Left ventricle myocardium superior (tissue), 1 donor: ENCODE measurements at regions not wholly inside any gene's neighbourhood (a gene's known extent, or its start where the extent isn't known, plus 50 kb on each side); places are given as distances from the start of the nearest gene placed in this dataset.
"Not testable (repeated sequence)": the region's sequence is repeated elsewhere in the genome, so short reads cannot be mapped to it uniquely, and the experiment has no call there.

Source experiments
- ATAC-seq: fragments of 200-7000 bp; cut with Tn5 transposase; one replicate; pipeline ENCODE4 v1.9.1; 2020; ENCODE audit warnings: mild to moderate bottlenecking, moderate library complexity
- DNase-seq: peaks from one replicate; pipeline ENCODE4 v3.0.0-alpha.2; 2020
- intact Hi-C: fragments of 100-400 bp; cut with micrococcal nuclease; formaldehyde crosslinking; loops from one replicate; pipeline ENCODE4 v1.11.0; 2022
- donor health status: DM: no; HTN: yes; CAD: no; lungs with severe emphysema.

DNA sequence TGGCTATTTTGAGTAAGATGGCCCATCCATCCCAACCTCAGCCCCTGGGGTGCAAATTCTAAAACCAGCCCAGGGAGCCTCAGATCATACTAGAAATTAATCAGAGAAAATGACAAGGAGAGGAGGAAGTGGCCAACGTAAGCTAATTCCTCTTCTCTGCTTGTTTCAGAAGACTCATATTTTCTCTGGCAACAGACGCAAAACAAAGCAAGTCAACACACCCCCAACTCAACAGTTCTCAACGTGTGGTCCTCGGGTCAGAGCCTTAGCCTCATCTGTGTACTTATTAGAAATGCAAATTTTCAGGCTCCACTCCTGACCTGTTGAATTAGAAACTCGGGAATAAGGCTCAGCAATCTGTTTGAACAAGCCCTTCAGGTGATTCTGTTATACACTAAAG is 413.9 kb upstream of the AUTS2 start:
- intact Hi-C loops: no loop called here
- ATAC-seq: no peak
- DNase-seq: no peak

DNA sequence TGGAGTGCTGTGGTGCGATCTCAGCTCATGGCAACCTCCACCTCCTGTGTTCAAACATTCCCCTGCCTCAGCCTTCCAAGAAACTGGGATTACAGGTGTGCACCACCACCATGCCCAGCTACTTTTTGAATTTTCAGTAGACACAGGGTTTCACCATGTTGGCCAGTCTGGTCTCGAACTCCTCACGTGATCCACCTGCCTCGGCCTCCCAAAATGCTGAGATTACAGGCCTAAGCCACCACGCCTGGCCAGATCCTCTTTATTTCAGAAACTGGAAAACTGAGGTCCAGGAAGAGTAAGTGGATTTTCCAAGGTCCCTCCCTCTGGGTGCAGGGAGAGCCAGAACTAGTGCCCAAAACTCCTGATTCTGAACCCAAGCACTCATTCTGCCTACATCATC is 413.1 kb upstream of the AUTS2 start:
- no peak for DNase-seq
- intact Hi-C loops: no loop called here
- no peak for ATAC-seq

DNA sequence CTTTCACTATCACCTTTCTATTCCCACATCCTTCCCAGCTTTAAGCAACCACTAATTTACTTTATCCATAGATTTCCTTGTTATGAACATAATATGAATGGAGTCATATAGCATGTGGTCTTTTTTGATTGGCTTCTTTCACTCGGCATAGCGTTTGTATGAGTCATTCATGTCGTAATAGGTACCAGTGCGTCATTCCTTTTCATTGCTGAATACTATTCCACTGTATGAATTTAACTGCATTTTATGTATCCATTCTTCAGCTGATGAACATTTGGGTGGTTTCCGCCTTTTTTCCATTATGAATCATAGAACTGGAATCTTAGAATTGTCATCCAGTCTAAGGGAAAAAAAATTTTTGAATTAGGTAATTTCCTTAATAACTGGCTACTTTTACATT is 411.3 kb upstream of the AUTS2 start:
- ATAC-seq (no peak), DNase-seq (no peak)
- intact Hi-C loops: no loop called here

DNA sequence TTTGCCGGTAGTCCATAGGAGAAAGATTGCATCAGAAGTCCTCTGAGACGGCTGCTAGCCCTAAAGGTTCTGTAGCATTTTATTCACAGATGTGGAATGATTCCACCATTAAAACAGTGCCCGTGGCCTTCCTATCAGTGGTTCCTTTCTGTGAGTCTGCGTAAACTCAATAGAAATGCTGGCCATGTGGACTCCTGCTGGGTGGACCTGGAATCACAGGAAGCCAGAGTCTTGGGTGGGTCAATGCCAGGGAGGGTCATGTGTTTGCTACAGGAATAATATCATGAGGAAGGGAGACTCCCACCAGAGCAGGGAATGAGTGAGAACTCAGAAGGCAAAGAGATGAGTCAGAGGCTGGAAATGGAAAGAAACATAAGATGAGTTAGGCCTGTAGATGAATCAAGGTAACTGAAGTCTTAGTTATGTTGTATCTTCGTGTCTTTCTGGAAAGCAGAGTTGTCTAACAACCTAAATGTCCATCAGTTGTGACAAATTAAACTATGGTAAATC is 410.4 kb upstream of the AUTS2 start:
- no peak for ATAC-seq
- intact Hi-C loops: no loop called here
- no peak for DNase-seq

DNA sequence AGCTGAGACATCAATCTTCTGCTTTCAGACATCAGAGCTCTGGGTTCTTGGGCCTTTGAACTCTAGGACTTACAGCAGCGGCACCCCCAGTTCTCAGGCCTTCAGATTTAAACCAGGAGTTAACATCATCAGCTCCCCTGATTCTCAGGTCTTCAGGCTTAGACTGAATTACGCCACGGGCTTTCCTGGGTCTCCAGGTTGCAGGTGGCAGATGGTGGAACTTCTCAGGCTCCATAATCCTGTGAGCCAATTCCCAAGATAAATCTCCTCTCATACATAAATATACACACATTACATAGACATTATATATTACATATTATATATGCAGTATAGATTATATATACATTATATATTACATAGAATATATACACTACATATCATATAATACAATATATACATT is 408.9 kb upstream of the AUTS2 start:
- ATAC-seq (no peak), DNase-seq (no peak)
- intact Hi-C loops: no loop called here

DNA sequence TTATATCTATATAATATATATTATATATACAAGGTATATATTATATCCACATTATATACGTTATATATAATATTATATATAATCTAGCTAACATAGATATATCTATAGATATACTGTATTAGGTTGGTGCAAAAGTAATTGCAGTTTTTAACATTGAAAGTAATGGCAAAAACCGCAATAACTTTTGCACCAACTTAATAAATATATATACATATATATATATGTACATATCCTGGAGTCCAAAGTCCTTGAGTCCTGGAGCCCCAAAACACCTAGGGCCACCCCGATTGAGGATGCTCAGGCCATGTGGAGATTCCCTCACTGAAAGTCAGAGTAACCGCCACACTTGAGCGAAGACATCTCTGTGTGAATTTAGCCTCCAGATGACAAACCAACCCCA is 408.2 kb upstream of the AUTS2 start:
- ATAC-seq (no peak), DNase-seq (no peak)
- intact Hi-C loops: no loop called here

DNA sequence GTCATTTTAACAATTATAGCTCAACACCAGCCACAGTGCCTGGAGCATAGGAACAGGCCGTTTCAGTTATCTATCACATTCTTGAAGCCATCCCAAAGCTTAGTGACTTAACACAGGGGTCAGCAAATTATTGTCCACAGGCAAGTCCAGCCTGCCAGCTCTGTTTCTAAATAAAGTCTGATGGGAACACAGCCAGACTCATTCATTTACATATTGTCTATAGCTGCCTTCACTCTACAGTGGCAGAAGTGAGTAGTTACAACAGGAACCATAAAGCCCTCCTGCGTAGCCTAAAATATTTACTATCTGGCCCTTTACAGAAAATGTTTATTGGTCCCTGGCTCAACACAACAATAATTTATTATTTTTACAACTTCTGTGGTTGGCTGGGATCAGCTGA is 407.5 kb upstream of the AUTS2 start:
- ATAC-seq: peak; percentile 69
- intact Hi-C loops: no loop called here
- DNase-seq: no peak

DNA sequence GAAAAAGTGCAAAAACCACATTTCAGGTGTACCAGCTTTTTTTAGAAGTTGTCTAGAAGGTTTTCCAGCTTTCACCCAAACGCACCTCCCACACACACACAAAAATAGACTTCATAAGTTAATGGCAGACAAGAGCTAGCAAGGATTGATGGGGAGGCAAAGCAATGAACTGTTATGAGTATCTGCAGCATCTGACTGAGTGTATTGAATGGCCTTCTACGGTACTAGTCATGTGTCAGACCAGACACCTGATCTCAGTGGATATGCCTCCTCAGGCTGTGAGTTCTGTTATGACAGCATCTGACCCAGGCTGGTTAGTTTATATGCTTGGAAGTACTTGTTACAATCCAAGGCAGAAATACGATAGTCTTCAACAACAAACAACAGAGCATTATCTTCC is 406.1 kb upstream of the AUTS2 start:
- no peak for DNase-seq
- no peak for ATAC-seq
- intact Hi-C loops: no loop called here

DNA sequence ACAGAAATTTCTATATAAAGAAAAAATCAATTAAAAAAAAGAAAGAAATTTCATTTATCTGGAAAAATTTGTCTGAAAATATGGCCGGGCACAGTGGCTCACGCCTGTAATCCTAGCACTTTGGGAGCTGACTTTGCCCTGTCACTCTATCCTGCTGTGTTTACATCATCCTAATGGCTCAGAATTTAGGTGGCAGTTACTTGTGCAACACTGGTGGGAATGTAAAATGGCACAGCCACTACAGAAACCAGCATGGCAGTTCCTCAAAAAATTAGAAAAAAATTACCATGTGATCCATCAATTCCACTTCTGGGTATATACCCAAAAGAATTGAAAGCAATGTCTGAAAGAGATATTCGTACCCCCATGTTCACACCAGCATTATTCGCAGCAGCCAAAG is 405.2 kb upstream of the AUTS2 start:
- ATAC-seq: no peak
- DNase-seq: no peak
- intact Hi-C loops: no loop called here

DNA sequence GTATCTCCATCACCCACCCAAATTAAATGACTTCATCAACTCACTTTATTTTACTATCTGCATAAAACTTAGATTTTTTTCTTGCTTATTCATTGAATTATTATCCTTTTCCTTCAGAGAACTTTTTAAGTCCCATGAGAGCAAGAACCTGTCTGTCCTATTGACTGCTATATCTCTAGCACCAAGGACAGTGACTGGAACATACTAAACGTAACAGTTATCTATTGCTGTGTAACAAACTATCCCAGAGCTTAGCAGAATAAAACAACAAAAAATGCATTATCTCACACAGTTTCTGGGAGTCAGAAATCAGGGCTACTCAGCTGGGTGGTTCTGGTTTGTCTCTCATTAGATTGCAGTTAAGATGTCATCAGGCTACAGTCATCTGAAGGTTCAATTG is 401.7 kb upstream of the AUTS2 start:
- no peak for DNase-seq
- intact Hi-C loops: no loop called here
- ATAC-seq: no peak

DNA sequence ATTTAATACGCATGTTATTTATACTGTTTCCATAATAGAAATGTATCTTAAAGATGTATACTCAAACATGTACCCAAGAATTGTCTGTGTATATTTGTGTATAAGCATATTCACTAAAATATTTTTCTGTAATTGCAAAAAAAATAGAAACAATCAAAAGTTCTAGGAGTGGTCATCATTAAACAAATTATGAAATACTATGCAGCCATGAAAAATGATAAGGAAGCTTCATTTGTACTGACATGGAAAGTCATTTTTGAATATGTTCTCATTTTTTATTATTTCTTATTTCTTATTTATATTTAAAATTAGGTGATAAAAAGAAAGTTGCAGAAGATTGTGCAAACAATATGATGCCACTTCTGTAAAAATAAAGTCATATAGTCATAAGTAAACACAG is 400.0 kb upstream of the AUTS2 start:
- DNase-seq: no peak
- ATAC-seq: no peak
- intact Hi-C loops: no loop called here

DNA sequence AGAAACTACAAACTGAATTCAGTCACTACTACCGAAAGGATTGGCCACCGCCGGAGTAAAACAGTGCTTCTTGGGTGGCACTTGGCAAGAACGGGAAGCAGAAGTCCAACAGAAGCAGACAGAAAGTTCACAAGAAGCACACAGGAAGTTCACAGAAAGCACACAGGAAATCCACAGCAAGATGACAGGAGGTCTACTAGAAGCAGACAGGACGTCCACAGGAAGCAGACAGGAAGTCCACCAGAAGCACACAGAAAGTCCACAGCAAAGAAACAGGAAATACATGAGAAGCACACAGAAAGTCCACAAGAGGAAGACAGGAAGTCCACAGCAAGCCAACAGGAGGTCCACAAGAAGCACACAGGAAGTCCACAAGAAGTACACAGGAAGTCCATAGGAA is 399.2 kb upstream of the AUTS2 start:
- intact Hi-C loops: no loop called here
- ATAC-seq: no peak

DNA sequence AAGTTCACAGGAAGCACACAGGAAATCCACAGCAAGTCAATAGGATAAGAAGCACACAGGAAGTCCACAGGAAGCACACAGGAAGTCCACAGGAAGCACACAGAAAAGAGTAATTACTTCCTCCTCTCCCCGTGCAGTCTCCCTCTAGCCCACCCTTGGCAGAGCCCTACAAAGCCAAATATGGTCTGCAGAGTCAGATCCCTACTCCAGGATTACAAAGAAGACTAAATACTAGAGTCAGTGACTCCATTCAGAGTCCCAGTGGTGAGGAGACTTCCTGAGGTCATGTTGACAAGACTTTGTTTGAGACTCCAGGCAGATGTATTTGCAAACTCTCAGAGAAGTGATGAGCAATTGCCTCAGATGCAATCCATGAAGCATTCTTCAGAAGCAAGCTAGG is 398.6 kb upstream of the AUTS2 start:
- intact Hi-C loops: no loop called here
- ATAC-seq (no peak), DNase-seq (no peak)

More for the DNA sequence above, 399.2 kb upstream of the AUTS2 start:
- DNase-seq: no peak

DNA sequence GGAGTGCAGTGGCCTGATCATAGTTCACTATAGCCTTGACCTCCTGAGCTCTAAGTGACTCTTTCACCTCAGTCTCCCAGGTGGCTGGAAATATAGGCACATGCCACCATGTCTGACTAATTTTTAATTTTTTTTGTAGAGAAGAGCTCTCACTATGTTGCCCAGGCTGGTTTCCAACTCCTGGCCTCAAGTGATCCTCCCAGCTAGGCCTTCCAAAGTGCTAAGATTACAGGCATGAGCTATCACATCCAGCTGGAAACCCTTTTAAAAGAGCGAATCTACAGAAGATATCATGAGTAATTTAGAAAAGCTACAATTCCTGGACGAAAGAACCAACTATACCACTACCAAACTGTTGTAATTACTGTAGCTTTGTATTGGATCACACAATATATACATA is 394.4 kb upstream of the AUTS2 start:
- intact Hi-C loops: no loop called here
- no peak for DNase-seq
- no peak for ATAC-seq

DNA sequence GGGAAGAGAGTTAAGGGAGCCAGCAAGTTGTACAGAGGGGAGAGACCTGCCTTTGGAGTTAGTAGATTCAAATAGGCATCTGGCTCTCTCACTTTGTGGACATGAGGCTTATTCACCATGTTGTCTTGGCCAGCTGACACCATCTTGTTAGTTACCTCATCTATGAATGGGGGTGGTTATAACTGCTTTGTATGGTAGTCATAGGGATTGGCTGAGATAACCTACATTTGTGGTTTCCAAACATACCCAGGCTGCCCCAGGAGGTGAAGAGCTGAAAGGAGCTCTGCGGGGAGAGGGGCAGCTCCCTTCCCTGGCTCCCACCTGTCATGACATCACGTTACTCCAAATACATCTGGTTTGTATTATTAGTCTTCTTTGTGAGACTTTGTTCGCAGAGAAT is 393.3 kb upstream of the AUTS2 start:
- DNase-seq (no peak), ATAC-seq (no peak)
- intact Hi-C loops: no loop called here

DNA sequence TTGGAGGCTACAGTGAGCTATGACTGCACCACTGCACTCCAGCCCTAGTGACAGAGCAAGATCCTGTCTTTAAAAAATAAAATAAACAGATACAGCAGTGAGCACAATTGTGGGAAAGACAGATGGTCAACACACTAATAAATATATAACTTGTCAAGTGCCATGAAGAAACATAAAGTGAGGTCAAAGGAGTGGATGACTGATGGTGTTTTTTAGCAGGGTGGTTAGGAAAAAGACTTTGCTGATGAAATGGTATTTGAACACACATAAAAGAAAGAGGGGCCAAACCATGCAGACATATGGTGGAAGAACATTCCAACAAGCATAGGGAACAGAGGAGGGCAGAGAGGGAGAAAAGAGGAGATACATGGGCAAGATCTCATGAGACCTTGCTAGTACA is 392.7 kb upstream of the AUTS2 start:
- DNase-seq (no peak), ATAC-seq (no peak)
- intact Hi-C loops: no loop called here

DNA sequence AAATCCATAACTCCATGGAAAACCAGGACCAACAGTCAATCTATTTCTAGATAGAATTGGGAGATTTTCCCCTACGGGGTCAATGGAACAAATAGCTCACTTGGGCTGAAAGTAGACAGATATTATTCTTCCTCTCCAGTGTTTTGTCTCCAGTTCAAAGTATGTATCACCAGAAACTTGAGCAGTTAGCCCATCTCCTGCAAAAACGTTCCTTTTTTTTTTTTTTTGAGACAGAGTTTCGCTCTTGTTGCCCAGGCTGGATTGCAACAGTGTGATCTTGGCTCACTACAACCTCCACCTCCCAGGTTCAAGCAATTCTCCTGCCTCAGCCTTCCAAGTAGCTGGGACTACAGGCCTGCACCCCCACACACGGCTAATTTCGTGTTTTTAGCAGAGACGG is 390.0 kb upstream of the AUTS2 start:
- intact Hi-C loops: no loop called here
- ATAC-seq: no peak

DNA sequence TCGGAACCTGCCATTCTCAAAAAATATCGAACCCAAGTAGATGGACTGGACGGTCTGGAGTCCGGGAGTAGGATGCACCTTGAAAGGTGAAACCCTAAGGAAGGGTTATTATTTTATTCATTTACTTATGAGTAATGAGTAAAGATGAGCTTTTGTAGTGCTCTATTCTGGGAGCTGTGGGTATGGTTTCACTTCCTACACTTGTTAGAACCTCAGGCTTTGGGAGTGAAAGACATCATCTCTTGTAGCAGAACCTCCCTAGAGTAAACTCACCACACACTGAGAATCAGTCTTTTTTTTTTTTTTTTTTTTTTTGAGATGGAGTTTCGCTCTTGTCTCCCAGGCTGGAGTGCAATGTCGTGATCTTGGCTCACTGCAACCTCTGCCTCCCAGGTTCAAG is 389.4 kb upstream of the AUTS2 start:
- no peak for ATAC-seq
- DNase-seq: no peak
- intact Hi-C loops: no loop called here

More for the DNA sequence above, 390.0 kb upstream of the AUTS2 start:
- no peak for DNase-seq

DNA sequence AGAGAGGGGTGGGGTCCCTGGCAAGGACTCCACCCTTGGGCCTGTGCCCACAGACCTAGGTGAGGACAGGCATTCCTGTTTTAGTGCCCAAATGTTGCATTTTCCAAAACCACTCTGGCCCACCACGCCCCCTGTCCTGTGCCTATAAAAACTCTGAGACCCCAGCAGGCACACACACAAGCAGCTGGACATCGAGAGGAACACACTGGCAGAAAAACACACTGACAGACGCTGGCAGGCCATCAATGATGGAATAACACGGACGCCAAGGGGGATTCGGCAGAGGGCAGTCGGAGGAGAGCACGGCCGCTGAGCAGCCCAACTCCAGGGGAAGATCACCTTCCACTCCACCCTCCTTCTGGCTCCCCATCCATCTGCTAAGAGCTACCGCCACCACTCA is 386.9 kb upstream of the AUTS2 start:
- no peak for ATAC-seq
- intact Hi-C loops: no loop called here
- no peak for DNase-seq

DNA sequence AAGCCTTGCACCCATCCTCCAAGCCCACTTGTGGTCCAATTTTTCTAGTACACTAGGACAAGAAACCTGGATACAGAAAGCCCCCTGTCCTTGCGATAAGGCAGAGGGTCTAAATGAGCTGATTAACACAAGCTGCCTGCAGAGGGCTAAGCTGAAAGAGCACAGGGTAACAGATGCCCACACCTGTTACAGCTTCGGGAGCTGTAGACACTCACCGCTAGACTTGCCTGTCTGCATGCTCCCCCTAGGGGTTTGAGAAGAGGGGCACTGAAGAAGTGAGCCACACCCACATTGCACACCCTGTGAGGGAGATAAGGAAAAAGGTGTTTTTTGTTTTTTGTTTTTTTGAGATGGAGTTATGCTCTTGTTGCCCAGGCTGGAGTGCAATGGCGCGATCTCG is 386.5 kb upstream of the AUTS2 start:
- DNase-seq (no peak), ATAC-seq (no peak)
- intact Hi-C loops: no loop called here

DNA sequence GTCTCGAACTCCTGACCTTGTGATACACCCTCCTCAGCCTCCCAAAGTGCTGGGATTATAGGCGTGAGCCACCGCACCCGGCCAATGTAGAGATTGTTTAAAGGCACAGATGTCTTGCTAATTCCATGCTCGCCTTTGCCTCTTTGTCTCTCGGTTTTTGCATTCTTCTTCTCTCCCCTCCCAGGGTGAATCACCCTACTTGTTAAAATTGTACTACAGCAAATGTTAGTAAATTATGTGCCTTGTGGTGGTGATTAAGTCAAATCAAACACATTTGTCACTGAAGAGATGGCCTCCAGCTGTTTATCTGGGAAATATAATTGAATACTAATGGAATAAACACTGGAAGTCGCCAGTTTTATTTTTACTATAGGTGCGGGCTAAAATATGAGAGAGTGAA is 384.4 kb upstream of the AUTS2 start:
- DNase-seq (no peak), ATAC-seq (no peak)
- intact Hi-C loops: no loop called here

DNA sequence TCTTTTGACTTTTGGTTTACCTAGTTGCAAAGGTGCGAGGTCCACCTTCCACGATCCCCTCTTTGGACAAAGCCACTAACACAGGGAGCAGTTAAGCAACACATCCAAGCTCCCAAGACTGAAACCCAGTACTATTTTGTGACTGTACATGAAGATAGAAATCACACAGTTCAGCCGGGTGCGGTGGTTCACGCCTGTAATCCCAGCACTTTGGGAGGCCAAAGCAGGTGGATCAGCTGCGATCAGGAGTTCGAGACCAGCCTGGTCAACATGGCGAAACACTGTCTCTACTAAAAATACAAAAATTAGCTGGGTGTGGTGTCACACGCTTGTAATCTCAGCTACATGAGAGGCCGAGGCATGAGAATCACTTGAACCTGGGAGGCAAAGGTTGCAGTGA is 382.8 kb upstream of the AUTS2 start:
- DNase-seq, ATAC-seq, intact Hi-C loops: not testable (repeated sequence)
